Type B pancreatic cell (in vitro differentiated cells): ENCODE measurements at regions not wholly inside any gene's neighbourhood (a gene's known extent, or its start where the extent isn't known, plus 50 kb on each side); places are given as distances from the start of the nearest gene placed in this dataset.

Experiments used
- DNase-seq: peaks from one replicate; pipeline ENCODE4 v3.0.0; 2021; ENCODE audit warnings: mixed read lengths; ENCODE audit not compliant: unreplicated experiment; ENCODE audit errors: extremely low spot score
- H3K27ac Mint-ChIP-seq: 2 replicates; pipeline ENCODE4 v1.8.0; 2021; ENCODE audit warnings: mild to moderate bottlenecking, mixed read lengths
- H3K27me3 Mint-ChIP-seq: 2 replicates; pipeline ENCODE4 v1.8.0; 2021; ENCODE audit warnings: mixed read lengths
- H3K36me3 Mint-ChIP-seq: 2 replicates; pipeline ENCODE4 v1.8.0; 2021; ENCODE audit warnings: mixed read lengths
- H3K4me1 Mint-ChIP-seq: one replicate; pipeline ENCODE4 v1.8.0; 2021; ENCODE audit warnings: mixed read lengths; ENCODE audit not compliant: unreplicated experiment
- H3K4me3 Mint-ChIP-seq: 2 replicates; pipeline ENCODE4 v1.8.0; 2021; ENCODE audit warnings: mild to moderate bottlenecking, mixed read lengths
- H3K9me3 Mint-ChIP-seq: 2 replicates; pipeline ENCODE4 v1.8.0; 2021; ENCODE audit warnings: mixed read lengths
- CTCF ChIP-seq: fragments of 200-600 bp; sonication (generic); conservative IDR thresholded peaks from 2 replicates; pipeline ENCODE4 v1.5.0; 2021; ENCODE audit warnings: antibody characterized with exemption, mild to moderate bottlenecking

- H3K27ac Mint-ChIP-seq = no peak overlapping the region
- H3K36me3 Mint-ChIP-seq = no peaks in the 10 kb centered on the region
- H3K4me1 Mint-ChIP-seq = peaks cover 8% of the 10 kb centered on the region
- no peak overlapping the region for H3K4me3 Mint-ChIP-seq
- TF ChIP-seq CTCF = no peak
- H3K9me3 Mint-ChIP-seq = peaks cover 5% of the 10 kb centered on the region
- H3K27me3 Mint-ChIP-seq = no peaks in the 10 kb centered on the region
- no peak for DNase-seq
Measured at GRCh38 chr15:94791510-94791909, 560.1 kb downstream of the MCTP2 start.

DNA sequence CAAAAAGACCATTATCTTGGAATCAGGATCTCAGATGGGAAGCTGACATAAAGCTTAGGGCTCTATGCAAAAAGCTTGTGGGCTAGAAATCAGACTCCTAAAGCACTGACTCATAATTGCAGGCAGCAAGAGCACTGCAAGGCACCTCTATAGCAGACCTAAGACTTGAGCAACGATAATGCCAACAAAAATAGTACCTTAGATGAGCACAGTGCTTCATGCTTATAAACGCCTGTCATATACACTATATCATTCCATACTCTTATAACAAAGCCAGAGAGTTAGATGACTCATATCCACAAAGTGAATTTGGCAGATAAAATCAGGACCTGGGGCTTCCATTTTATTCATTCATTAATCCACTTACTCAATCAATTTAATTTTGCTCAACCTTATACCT, 560.8 kb downstream of the MCTP2 start:
- no peak for DNase-seq
- Mint-ChIP-seq H3K4me3 (no peak overlapping the region), H3K36me3 (no peaks in the 10 kb centered on the region), H3K27ac (no peak overlapping the region), H3K27me3 (no peaks in the 10 kb centered on the region), H3K4me1 (peaks cover 8% of the 10 kb centered on the region), H3K9me3 (peaks cover 5% of the 10 kb centered on the region)
- TF ChIP-seq CTCF = no peak

GRCh38 chr15:94793207-94793606, 561.8 kb downstream of the MCTP2 start:
- H3K36me3 Mint-ChIP-seq = no peaks in the 10 kb centered on the region
- no peaks in the 10 kb centered on the region for H3K27me3 Mint-ChIP-seq
- DNase-seq = no peak
- no peak for TF ChIP-seq CTCF
- peaks cover 8% of the 10 kb centered on the region for H3K4me1 Mint-ChIP-seq
- H3K9me3 Mint-ChIP-seq = peaks cover 5% of the 10 kb centered on the region
- no peak overlapping the region for H3K4me3 Mint-ChIP-seq
- no peak overlapping the region for H3K27ac Mint-ChIP-seq

- H3K27me3 Mint-ChIP-seq = no peaks in the 10 kb centered on the region
- TF ChIP-seq CTCF = no peak
- H3K36me3 Mint-ChIP-seq = no peaks in the 10 kb centered on the region
- DNase-seq = no peak
- H3K9me3 Mint-ChIP-seq = peaks cover 5% of the 10 kb centered on the region
- H3K4me3 Mint-ChIP-seq = no peak overlapping the region
- peaks cover 8% of the 10 kb centered on the region for H3K4me1 Mint-ChIP-seq
- H3K27ac Mint-ChIP-seq = no peak overlapping the region
Measured at GRCh38 chr15:94793641-94794040, 562.3 kb downstream of the MCTP2 start.

DNA sequence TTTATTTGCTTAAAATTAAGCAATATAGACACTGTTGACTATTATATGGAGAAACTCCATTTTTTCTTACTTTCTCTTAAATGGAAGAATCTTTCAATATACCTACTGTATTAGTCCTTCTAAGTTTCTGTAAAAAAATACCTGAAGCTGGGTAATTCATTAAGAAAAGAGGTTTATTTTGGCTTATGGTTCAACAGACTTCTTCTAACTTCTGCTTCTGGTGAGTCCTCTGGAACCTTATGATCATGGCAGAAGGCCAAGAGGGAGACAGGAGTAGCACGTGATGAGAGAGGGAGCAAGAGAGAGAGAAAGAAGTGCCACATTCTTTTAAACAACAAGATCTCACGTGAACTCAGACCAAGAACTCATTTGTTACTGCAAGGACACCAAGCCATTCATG, 573.3 kb downstream of the MCTP2 start:
- H3K27ac Mint-ChIP-seq = no peak overlapping the region
- DNase-seq = no peak
- H3K36me3 Mint-ChIP-seq = no peaks in the 10 kb centered on the region
- H3K27me3 Mint-ChIP-seq = peaks cover 3% of the 10 kb centered on the region
- no peak overlapping the region for H3K4me3 Mint-ChIP-seq
- no peak for TF ChIP-seq CTCF
- peaks cover 11% of the 10 kb centered on the region for H3K9me3 Mint-ChIP-seq
- H3K4me1 Mint-ChIP-seq = peaks cover under 1% of the 10 kb centered on the region

GRCh38 chr15:94815110-94815731, 583.9 kb downstream of the MCTP2 start:
- no peak overlapping the region for H3K27ac Mint-ChIP-seq
- no peaks in the 10 kb centered on the region for H3K27me3 Mint-ChIP-seq
- no peaks in the 10 kb centered on the region for H3K4me1 Mint-ChIP-seq
- TF ChIP-seq CTCF = no peak
- no peaks in the 10 kb centered on the region for H3K36me3 Mint-ChIP-seq
- H3K9me3 Mint-ChIP-seq = no peaks in the 10 kb centered on the region
- H3K4me3 Mint-ChIP-seq = no peak overlapping the region
- DNase-seq = no peak
